GM12865 (cell line): ENCODE measurements at regions not wholly inside any gene's neighbourhood (a gene's known extent, or its start where the extent isn't known, plus 50 kb on each side); places are given as distances from the start of the nearest gene placed in this dataset.

Source experiments
- DNase-seq: peaks from one replicate; pipeline ENCODE4 v3.0.0; 2010; ENCODE audit warnings: low read depth
- H3K4me3 ChIP-seq: 2 replicates; pipeline ENCODE4 v1.5.1; 2011; ENCODE audit warnings: mild to moderate bottlenecking, low read depth, low read length, control low read depth
- TF ChIP-seq, protein P1 (sequence below): IDR thresholded peaks from 2 replicates; pipeline ENCODE4 v1.5.1; 2011; ENCODE audit warnings: low read length, control low read depth, low read depth, inconsistent platforms; ENCODE audit not compliant: insufficient read depth; ENCODE audit errors: missing control alignments

DNA sequence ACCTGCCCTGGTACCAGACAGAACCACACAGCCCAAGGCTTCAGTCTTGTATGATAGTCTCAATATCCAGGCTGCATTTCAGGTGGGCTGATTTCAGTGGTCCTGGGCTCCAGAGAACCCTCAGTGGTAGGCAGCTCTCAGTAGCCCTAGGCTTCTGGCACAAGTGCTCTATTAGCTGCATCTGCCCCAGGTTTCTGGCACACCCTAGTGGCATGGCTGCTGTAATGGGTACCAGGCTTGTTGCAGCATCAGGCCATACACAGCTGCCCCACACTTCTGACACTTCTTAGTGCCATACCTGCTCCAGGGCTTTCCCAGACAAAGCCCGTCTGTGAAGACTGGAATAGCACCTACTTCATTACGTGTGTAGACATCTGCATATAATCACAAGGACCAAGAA lies 1062.2 kb upstream of the EPHA6 start:
- no peak for DNase-seq
- H3K4me3 ChIP-seq, result no peak overlapping the region
- TF ChIP-seq, protein P1, sequence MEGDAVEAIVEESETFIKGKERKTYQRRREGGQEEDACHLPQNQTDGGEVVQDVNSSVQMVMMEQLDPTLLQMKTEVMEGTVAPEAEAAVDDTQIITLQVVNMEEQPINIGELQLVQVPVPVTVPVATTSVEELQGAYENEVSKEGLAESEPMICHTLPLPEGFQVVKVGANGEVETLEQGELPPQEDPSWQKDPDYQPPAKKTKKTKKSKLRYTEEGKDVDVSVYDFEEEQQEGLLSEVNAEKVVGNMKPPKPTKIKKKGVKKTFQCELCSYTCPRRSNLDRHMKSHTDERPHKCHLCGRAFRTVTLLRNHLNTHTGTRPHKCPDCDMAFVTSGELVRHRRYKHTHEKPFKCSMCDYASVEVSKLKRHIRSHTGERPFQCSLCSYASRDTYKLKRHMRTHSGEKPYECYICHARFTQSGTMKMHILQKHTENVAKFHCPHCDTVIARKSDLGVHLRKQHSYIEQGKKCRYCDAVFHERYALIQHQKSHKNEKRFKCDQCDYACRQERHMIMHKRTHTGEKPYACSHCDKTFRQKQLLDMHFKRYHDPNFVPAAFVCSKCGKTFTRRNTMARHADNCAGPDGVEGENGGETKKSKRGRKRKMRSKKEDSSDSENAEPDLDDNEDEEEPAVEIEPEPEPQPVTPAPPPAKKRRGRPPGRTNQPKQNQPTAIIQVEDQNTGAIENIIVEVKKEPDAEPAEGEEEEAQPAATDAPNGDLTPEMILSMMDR, result no peak

DNA sequence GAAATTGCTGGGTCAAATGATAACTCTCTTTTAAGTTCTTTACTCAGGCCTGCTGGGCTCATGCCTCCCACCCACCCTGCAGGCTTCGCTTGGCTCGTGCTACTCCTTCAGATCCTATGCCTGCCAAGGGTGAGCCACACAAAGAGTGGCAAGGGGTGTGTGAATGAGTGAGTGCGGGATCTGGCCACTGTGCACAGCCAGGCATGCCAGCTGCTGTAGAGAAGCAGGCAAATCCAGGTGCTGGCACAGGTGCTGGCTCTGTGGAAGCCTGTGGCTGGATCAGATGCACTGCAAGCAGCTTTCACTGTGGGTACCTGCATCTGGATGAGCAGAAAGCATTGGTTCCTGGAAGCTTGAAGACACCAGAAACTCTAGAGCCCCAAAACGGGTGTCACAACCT lies 1055.7 kb upstream of the EPHA6 start:
- TF ChIP-seq, protein P1, result no peak
- no peak for DNase-seq
- H3K4me3 ChIP-seq, result no peak overlapping the region

DNA sequence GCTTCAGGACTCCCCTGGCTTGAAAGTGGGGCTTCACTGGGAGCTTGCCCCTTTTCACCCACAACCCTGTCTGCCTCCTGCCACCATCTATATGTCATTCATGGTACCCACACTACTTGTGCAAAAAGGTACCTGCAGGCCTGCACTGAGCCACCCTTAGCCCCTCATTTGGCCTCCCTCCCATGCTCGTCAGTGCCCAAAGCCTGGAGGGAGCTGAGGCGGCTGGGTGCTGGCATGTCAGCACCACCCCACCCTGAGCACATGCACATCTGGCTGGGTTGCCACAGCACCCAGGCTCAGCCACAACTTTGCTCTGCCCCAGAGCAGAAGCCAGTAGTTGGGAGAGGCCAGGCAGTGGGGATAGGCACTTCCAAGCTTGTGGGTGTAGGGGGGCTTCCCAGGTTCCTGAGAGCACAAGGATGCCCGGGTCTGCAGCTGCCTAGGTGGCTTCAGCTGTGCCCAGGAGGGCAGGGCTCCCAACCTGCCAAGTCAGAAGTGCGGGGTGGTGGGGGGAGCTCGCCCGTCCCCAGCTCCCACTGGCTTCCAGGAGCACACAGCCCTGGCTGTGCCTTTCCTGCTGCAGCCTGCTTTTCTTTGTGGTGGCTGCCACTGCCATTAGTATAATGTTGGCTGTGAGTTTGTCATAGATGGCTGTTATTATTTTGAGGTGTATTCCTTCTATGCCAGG lies 1054.6 kb upstream of the EPHA6 start:
- DNase-seq, result no peak
- no peak overlapping the region for H3K4me3 ChIP-seq
- TF ChIP-seq, protein P1, result no peak

DNA sequence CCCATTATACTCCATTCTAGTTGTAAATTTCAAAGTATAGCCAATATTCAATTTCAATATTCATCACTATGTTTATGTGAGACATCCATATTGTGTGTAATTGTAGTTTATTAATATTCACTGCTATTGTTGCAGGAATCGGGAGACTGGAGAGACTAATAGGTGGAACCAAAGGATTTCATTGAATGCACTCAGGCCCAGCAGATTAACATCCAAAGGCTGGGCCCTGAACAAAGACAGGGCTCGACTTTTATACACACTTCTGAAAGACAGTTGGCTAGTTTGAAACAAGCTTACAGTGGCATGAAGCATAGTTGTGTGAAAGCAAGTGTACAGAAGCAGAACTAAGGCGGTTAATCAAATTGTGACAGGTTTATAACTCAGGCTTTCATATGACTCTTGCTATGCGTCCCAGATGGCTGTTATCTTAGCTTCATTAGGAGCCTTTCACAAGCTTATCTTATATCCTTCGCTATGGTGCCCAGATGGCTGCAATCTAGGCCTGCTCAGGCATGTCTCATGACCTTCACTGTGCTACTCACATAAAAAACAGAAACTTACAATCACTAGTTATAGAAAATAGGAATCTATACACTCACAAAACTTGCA lies 1038.8 kb upstream of the EPHA6 start:
- DNase-seq, result no peak
- no peak overlapping the region for H3K4me3 ChIP-seq
- TF ChIP-seq, protein P1, result no peak

DNA sequence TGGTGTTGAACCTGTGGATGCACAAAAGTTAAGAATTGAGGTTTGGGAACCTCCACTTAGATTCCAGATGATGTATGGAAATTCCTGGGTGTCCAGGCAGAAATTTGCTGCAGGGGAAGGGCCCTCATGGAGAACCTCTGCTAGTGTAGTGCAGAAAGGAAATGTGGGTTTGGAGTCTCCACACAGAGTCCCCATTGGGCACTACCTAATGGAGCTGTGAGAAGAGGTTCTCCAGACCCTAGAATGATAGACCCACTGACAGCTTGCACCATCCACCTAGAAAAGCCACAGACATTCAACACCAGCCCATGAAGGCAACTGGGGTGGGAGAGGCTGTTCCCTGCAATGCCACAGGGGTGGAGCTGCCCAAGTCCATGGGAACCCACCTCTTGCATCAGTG lies 1032.8 kb upstream of the EPHA6 start:
- TF ChIP-seq, protein P1, result no peak
- DNase-seq, result no peak
- H3K4me3 ChIP-seq, result no peak overlapping the region

DNA sequence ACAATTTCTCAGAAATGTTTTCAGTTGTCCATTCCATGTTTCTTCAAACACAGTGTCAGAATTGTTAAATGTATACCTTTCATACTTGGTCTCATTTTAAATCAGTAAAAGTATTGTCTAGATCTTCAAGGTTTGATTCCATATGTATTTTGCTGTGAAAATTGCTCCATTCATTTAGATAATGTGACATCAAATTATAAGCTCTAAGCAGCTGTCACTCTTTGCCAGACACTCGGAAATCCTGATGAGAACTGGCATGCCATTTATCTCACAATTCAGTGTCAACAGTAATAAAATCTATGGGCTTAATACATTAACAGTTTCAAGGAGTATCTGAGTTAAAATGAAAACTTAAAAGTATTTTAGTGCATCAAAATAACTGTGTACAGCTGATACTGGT lies 1025.3 kb upstream of the EPHA6 start:
- TF ChIP-seq, protein P1, result no peak
- DNase-seq, result no peak
- H3K4me3 ChIP-seq, result no peak overlapping the region

DNA sequence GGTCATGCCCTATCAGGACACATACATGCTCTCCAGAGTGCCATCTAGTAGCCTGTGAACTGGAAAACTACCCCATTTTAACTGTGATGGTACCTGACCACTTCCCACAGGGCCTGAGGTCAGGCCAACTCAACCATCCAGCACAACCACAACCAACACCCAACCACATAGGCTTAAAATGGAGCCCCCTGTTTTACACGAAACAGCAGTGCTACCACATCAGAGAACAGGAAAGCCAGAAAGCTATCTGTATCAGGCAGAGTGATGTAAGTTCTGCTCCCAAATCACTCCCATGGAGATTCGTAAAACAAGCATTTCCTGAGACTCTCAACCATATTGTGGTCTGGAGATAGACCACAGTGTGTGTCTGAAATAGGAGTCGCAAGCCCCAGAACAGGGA lies 1017.3 kb upstream of the EPHA6 start:
- TF ChIP-seq, protein P1, result no peak
- H3K4me3 ChIP-seq, result no peak overlapping the region
- DNase-seq, result no peak
